ENCODE measurements at regions not wholly inside any gene's neighbourhood (a gene's known extent, or its start where the extent isn't known, plus 50 kb on each side); places are given as distances from the start of the nearest gene placed in this dataset.

DNA sequence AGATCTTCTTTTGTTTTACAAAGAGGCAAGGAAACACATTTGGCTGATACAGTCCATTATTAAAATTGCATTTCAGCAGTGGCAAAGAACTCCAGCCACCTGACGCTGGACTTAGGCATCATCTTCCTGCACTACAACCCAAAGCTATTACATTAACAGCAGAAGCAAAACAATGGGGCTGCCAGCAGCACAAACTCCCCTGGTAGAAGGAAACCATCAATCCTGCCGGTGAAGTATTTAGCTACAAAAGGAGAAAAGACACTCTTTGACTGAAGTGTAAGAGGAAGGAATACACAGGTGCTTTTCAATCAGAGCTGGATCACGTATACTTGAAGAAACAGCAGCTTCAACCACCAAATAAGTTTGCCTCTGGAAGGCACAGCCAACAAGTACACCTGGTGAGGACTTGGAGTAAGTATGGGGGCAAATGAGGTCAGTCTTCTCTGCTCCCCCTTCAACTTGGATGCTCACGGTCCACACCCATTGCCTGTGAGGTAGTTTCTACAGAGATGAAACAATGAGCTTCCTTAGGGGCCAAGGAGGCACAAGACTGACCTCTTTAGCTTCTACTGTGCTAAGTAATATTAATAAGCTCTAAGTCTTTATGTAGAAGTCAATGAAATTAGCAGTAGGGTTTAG is 125.9 kb upstream of the FOXN3 start:
- Histone ChIP-seq H2AFZ (ENCODE audit: low read depth, low read length) (no peak overlapping the region), H3K4me2 (ENCODE audit: insufficient read depth, low read length) (no peak overlapping the region), H3K27me3 (ENCODE audit: control insufficient read depth in 2 of 2, insufficient read depth in 2 of 2, low read length in 2 of 2) (no peaks in the 10 kb centered on the region), H3K9me1 (ENCODE audit: control insufficient read depth, insufficient read depth, low read length) (no peaks in the 10 kb centered on the region), H3K9ac (ENCODE audit: insufficient read depth in 1 of 2, low read depth in 2 of 2, low read length in 2 of 2) (no peak overlapping the region), H4K20me1 (replicated peaks; ENCODE audit: control insufficient read depth, insufficient read depth, low read length) (no peaks in the 10 kb centered on the region), H3K9me3 (replicated peaks; ENCODE audit: control insufficient read depth, insufficient read depth, low read depth, low read length) (no peaks in the 10 kb centered on the region), H3K79me2 (ENCODE audit: control insufficient read depth, insufficient read depth, low read length) (no peaks in the 10 kb centered on the region), H3K36me3 (ENCODE audit: control insufficient read depth, insufficient read depth, low read length) (no peaks in the 10 kb centered on the region), H3K4me1 (replicated peaks in 1 of 2; ENCODE audit: control insufficient read depth in 2 of 2, insufficient read depth in 2 of 2, low read length in 2 of 2) (no peaks in the 10 kb centered on the region), H3K4me3 (no peak overlapping the region), H3K27ac (ENCODE audit: extremely low read depth, low read depth, low read length) (no peak overlapping the region)
- DNase-seq (ENCODE audit: extremely low read depth in 1 of 4, low spot score in 3 of 4) (no peak), ATAC-seq (no peak), FAIRE-seq (no peak)
- in situ Hi-C loops (cut with MboI), result no loop called here
- POLR2A ChIA-PET, result interaction anchor here (1.0 kb wide), 1 partner anchor 9 kb away, joined by 3 read pairs; no protein-coding TSS in a partner anchor
- WGBS (ENCODE audit: insufficient coverage, low coverage, missing lambda C conversion rate), result 0% methylated on average over 3 of the region's 4 CpGs
- no TSS peak for BruUV-seq (replicated peaks)
- CTCF ChIA-PET (ENCODE audit: low intra/inter-chr PET ratio), result no interaction called here
- intact Hi-C loops (cut with micrococcal nuclease), result no loop called here
- TF ChIP-seq BCL6 (CRISPR knock-in tag; IDR thresholded peaks at IDR 0.05) (no peak), ZNF217 (CRISPR knock-in tag; IDR thresholded peaks at IDR 0.05) (no peak), TRIM24 (IDR thresholded peaks at IDR 0.05) (no peak), ZNF644 (tag; IDR thresholded peaks at IDR 0.05; ENCODE audit: low read depth) (no peak), ZNF384 (IDR thresholded peaks at IDR 0.05; ENCODE audit: low read depth, low read length) (no peak), CC2D1A (IDR thresholded peaks at IDR 0.05) (no peak)
- TF ChIP-seq, protein P1, sequence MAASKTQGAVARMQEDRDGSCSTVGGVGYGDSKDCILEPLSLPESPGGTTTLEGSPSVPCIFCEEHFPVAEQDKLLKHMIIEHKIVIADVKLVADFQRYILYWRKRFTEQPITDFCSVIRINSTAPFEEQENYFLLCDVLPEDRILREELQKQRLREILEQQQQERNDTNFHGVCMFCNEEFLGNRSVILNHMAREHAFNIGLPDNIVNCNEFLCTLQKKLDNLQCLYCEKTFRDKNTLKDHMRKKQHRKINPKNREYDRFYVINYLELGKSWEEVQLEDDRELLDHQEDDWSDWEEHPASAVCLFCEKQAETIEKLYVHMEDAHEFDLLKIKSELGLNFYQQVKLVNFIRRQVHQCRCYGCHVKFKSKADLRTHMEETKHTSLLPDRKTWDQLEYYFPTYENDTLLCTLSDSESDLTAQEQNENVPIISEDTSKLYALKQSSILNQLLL (CRISPR knock-in tag; IDR thresholded peaks at IDR 0.05; ENCODE audit: borderline replicate concordance), result no peak
